OCI-LY1 (cell line): ENCODE measurements at regions not wholly inside any gene's neighbourhood (a gene's known extent, or its start where the extent isn't known, plus 50 kb on each side); places are given as distances from the start of the nearest gene placed in this dataset.

Experiments
- CTCF ChIP-seq: fragments of 200-600 bp; sonication (generic), shearing (Covaris generic); IDR thresholded peaks from 2 replicates; pipeline ENCODE4 v1.5.1; 2017; ENCODE audit warnings: mild to moderate bottlenecking, antibody characterized with exemption, low read length, moderate library complexity, mixed read lengths
- EZH2 ChIP-seq: fragments of 200-600 bp; sonication (generic), shearing (Covaris generic); IDR thresholded peaks from 2 replicates; pipeline ENCODE4 v1.8.0; 2017; ENCODE audit warnings: borderline replicate concordance, mixed run types, mild to moderate bottlenecking, antibody characterized with exemption, low read length, moderate library complexity, mixed read lengths

- no peak for TF ChIP-seq CTCF
- no peak for TF ChIP-seq EZH2
Measured at GRCh38 chr4:164442180-164442579, 311.8 kb upstream of the SMIM31 start.
